PFSK-1 (cell line): ENCODE measurements at regions not wholly inside any gene's neighbourhood (a gene's known extent, or its start where the extent isn't known, plus 50 kb on each side); places are given as distances from the start of the nearest gene placed in this dataset.

ENCODE experiments used
- FOXP2 ChIP-seq: optimal IDR thresholded peaks from 2 replicates; pipeline ENCODE3; 2011; ENCODE audit warnings: borderline replicate concordance, control low read depth, inconsistent platforms; ENCODE audit not compliant: insufficient read depth; ENCODE audit errors: extremely low read length, extremely low read depth
- POLR2AphosphoS5 ChIP-seq: IDR thresholded peaks from 2 replicates; pipeline ENCODE4 v1.6.1; 2012; ENCODE audit warnings: low read depth, mild to moderate bottlenecking, control low read depth, low read length, moderate library complexity
- REST ChIP-seq, 2 experiments: IDR thresholded peaks; 2 replicates each; pipeline versions ENCODE4 v1.6.1 to v1.8.0; 2011 to 2012; ENCODE audit warnings: low read depth in 2 of 2, low read length in 2 of 2, control low read depth in 1 of 2, inconsistent platforms in 1 of 2, mild to moderate bottlenecking in 1 of 2, moderate library complexity in 1 of 2; ENCODE audit not compliant: insufficient read depth in 1 of 2
- SIN3A ChIP-seq: IDR thresholded peaks from 2 replicates; pipeline ENCODE4 v1.6.1; 2012; ENCODE audit warnings: mild to moderate bottlenecking, low read length, moderate library complexity, borderline replicate concordance; ENCODE audit not compliant: insufficient read depth
- TAF1 ChIP-seq: IDR thresholded peaks from 2 replicates; pipeline ENCODE4 v1.6.1; 2012; ENCODE audit warnings: low read length, control low read depth, borderline replicate concordance; ENCODE audit not compliant: insufficient read depth

- TF ChIP-seq POLR2AphosphoS5 (no peak), SIN3A (no peak), TAF1 (no peak), REST (IDR thresholded peaks at IDR 0.05; ENCODE audit: insufficient read depth in 1 of 2, low read depth in 2 of 2, low read length in 2 of 2) (no peak), FOXP2 (no peak)
These were observed 397.3 kb downstream of the GRB14 start for GRCh38 chr2:164224007-164224406.
